ENCODE measurements at regions not wholly inside any gene's neighbourhood (a gene's known extent, or its start where the extent isn't known, plus 50 kb on each side); places are given as distances from the start of the nearest gene placed in this dataset.

- no peaks in the 10 kb centered on the region for H3K79me2 ChIP-seq (ENCODE audit: insufficient read depth)
- TF ChIP-seq, protein P1, sequence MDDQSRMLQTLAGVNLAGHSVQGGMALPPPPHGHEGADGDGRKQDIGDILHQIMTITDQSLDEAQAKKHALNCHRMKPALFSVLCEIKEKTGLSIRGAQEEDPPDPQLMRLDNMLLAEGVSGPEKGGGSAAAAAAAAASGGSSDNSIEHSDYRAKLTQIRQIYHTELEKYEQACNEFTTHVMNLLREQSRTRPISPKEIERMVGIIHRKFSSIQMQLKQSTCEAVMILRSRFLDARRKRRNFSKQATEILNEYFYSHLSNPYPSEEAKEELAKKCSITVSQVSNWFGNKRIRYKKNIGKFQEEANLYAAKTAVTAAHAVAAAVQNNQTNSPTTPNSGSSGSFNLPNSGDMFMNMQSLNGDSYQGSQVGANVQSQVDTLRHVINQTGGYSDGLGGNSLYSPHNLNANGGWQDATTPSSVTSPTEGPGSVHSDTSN (IDR thresholded peaks at IDR 0.05) = no peak
- TF ChIP-seq EP300 (IDR thresholded peaks at IDR 0.05; ENCODE audit: borderline replicate concordance in 1 of 2, low read depth in 1 of 2, low read length in 1 of 2) (no peak), NFIC (IDR thresholded peaks at IDR 0.05; ENCODE audit: borderline replicate concordance) (no peak), SMC3 (IDR thresholded peaks at IDR 0.05; ENCODE audit: low read depth, low read length) (no peak), FOSL2 (IDR thresholded peaks at IDR 0.05; ENCODE audit: borderline replicate concordance, low read depth) (no peak), MEF2A (IDR thresholded peaks at IDR 0.05; ENCODE audit: borderline replicate concordance, low read depth) (no peak), JUND (IDR thresholded peaks at IDR 0.05) (no peak), REST (IDR thresholded peaks at IDR 0.05; ENCODE audit: low read depth, low read length) (no peak), FOXM1 (IDR thresholded peaks at IDR 0.05; ENCODE audit: low read depth) (no peak), TEAD4 (IDR thresholded peaks at IDR 0.05; ENCODE audit: borderline replicate concordance, insufficient read depth) (no peak), RCOR1 (IDR thresholded peaks at IDR 0.05; ENCODE audit: low read length) (no peak)
- TF ChIP-seq, protein P2, sequence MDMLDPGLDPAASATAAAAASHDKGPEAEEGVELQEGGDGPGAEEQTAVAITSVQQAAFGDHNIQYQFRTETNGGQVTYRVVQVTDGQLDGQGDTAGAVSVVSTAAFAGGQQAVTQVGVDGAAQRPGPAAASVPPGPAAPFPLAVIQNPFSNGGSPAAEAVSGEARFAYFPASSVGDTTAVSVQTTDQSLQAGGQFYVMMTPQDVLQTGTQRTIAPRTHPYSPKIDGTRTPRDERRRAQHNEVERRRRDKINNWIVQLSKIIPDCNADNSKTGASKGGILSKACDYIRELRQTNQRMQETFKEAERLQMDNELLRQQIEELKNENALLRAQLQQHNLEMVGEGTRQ (IDR thresholded peaks at IDR 0.05; ENCODE audit: borderline replicate concordance, low read depth, low read length) = no peak
- TF ChIP-seq, protein P3, sequence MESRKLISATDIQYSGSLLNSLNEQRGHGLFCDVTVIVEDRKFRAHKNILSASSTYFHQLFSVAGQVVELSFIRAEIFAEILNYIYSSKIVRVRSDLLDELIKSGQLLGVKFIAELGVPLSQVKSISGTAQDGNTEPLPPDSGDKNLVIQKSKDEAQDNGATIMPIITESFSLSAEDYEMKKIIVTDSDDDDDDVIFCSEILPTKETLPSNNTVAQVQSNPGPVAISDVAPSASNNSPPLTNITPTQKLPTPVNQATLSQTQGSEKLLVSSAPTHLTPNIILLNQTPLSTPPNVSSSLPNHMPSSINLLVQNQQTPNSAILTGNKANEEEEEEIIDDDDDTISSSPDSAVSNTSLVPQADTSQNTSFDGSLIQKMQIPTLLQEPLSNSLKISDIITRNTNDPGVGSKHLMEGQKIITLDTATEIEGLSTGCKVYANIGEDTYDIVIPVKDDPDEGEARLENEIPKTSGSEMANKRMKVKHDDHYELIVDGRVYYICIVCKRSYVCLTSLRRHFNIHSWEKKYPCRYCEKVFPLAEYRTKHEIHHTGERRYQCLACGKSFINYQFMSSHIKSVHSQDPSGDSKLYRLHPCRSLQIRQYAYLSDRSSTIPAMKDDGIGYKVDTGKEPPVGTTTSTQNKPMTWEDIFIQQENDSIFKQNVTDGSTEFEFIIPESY (IDR thresholded peaks at IDR 0.05; ENCODE audit: borderline replicate concordance, low read depth) = no peak
- H2AFZ ChIP-seq (ENCODE audit: low read depth) = no peak overlapping the region
- no peak overlapping the region for H3K9ac ChIP-seq
- H4K20me1 ChIP-seq (ENCODE audit: insufficient read depth) = no peaks in the 10 kb centered on the region
- 17% methylated on average over 3 of the region's 3 CpGs for WGBS (ENCODE audit: low lambda C conversion rate)
- no peaks in the 10 kb centered on the region for H3F3A ChIP-seq (replicated peaks; ENCODE audit: insufficient read depth)
- no peak overlapping the region for H3K4me2 ChIP-seq
- H3K9me3 ChIP-seq = no peaks in the 10 kb centered on the region
- H3K36me3 ChIP-seq (replicated peaks in 1 of 2; ENCODE audit: control insufficient read depth in 1 of 2, insufficient read depth in 2 of 2, low read length in 1 of 2) = no peaks in the 10 kb centered on the region
- H3K4me1 ChIP-seq (ENCODE audit: control insufficient read depth in 1 of 2, insufficient read depth in 2 of 2, low read depth in 1 of 2, low read length in 1 of 2) = no peaks in the 10 kb centered on the region
- H3K4me3 ChIP-seq (ENCODE audit: low read depth in 2 of 2, low read length in 1 of 2) = no peak overlapping the region
- ChIA-PET CTCF (interaction anchor here (0.6 to 2.8 kb wide), 5 partner anchors 16 to 1403 kb away, joined by 3 to 17 read pairs (median 3); no protein-coding TSS in a partner anchor), POLR2A (no interaction called here)
- H3K27me3 ChIP-seq (ENCODE audit: insufficient read depth) = peaks cover 21% of the 10 kb centered on the region; the same call in 1 of the 2 replicates
- no peak for DNase-seq
- no peaks in the 10 kb centered on the region for H3K9me2 ChIP-seq
- no peak overlapping the region for H3K27ac ChIP-seq (ENCODE audit: low read depth in 2 of 2, low read length in 1 of 2)
These were observed 533.0 kb downstream of the PLCL1 start for GRCh38 chr2:198337368-198337767.
